ENCODE measurements at regions not wholly inside any gene's neighbourhood (a gene's known extent, or its start where the extent isn't known, plus 50 kb on each side); places are given as distances from the start of the nearest gene placed in this dataset.

- no peak for ATAC-seq
Measured at GRCh38 chr7:113775804-113776203, 143.0 kb downstream of the PPP1R3A start.

GRCh38 chr7:113775401-113775800 is 143.4 kb downstream of the PPP1R3A start:
- TF ChIP-seq GLIS3 (CRISPR knock-in tag; IDR thresholded peaks at IDR 0.05) (no peak), RARB (CRISPR knock-in tag; IDR thresholded peaks at IDR 0.05) (no peak), ZNF8 (CRISPR knock-in tag; IDR thresholded peaks at IDR 0.05) (no peak), SNAI2 (CRISPR knock-in tag; IDR thresholded peaks at IDR 0.05) (no peak), ISL1 (CRISPR knock-in tag; IDR thresholded peaks at IDR 0.05) (no peak), ZNF70 (CRISPR knock-in tag; IDR thresholded peaks at IDR 0.05) (no peak), ESRRG (CRISPR knock-in tag; IDR thresholded peaks at IDR 0.05) (no peak), TCF4 (CRISPR knock-in tag; IDR thresholded peaks at IDR 0.05; ENCODE audit: borderline replicate concordance) (no peak), CSRNP3 (CRISPR knock-in tag; IDR thresholded peaks at IDR 0.05) (no peak), TSHZ2 (CRISPR knock-in tag; IDR thresholded peaks at IDR 0.05) (no peak), ZFP3 (CRISPR knock-in tag; IDR thresholded peaks at IDR 0.05) (no peak), BACH2 (CRISPR knock-in tag; IDR thresholded peaks at IDR 0.05; ENCODE audit: borderline replicate concordance) (no peak), CSDC2 (CRISPR knock-in tag; IDR thresholded peaks at IDR 0.05) (no peak), TOX (CRISPR knock-in tag; IDR thresholded peaks at IDR 0.05; ENCODE audit: borderline replicate concordance) (no peak), PPARA (CRISPR knock-in tag; IDR thresholded peaks at IDR 0.05; ENCODE audit: borderline replicate concordance) (no peak), PATZ1 (CRISPR knock-in tag; IDR thresholded peaks at IDR 0.05; ENCODE audit: borderline replicate concordance) (no peak), POU6F1 (CRISPR knock-in tag; IDR thresholded peaks at IDR 0.05; ENCODE audit: borderline replicate concordance, low read depth) (no peak), ZNF565 (CRISPR knock-in tag; conservative IDR thresholded peaks at IDR 0.05; ENCODE audit: low read depth) (no peak)
- no peak for ATAC-seq

More at GRCh38 chr7:113775804-113776203, 143.0 kb downstream of the PPP1R3A start:
- TF ChIP-seq TSHZ2 (CRISPR knock-in tag; IDR thresholded peaks at IDR 0.05) (no peak), ZNF565 (CRISPR knock-in tag; conservative IDR thresholded peaks at IDR 0.05; ENCODE audit: low read depth) (no peak), OSR1 (CRISPR knock-in tag; IDR thresholded peaks at IDR 0.05) (no peak), RARB (CRISPR knock-in tag; IDR thresholded peaks at IDR 0.05) (no peak), ZNF70 (CRISPR knock-in tag; IDR thresholded peaks at IDR 0.05) (no peak), ISL1 (CRISPR knock-in tag; IDR thresholded peaks at IDR 0.05) (no peak), ZC3H10 (CRISPR knock-in tag; IDR thresholded peaks at IDR 0.05) (no peak), GLIS3 (CRISPR knock-in tag; IDR thresholded peaks at IDR 0.05) (no peak), ESRRG (CRISPR knock-in tag; IDR thresholded peaks at IDR 0.05) (no peak), ARNTL (CRISPR knock-in tag; IDR thresholded peaks at IDR 0.05; ENCODE audit: borderline replicate concordance, low read depth) (no peak), ZFP30 (CRISPR knock-in tag; IDR thresholded peaks at IDR 0.05) (no peak), TCF4 (CRISPR knock-in tag; IDR thresholded peaks at IDR 0.05; ENCODE audit: borderline replicate concordance) (no peak), CREB5 (CRISPR knock-in tag; IDR thresholded peaks at IDR 0.05; ENCODE audit: low read depth) (no peak), PPARA (CRISPR knock-in tag; IDR thresholded peaks at IDR 0.05; ENCODE audit: borderline replicate concordance) (no peak), SNAI2 (CRISPR knock-in tag; IDR thresholded peaks at IDR 0.05) (no peak)
